ENCODE measurements at regions not wholly inside any gene's neighbourhood (a gene's known extent, or its start where the extent isn't known, plus 50 kb on each side); places are given as distances from the start of the nearest gene placed in this dataset.

DNA sequence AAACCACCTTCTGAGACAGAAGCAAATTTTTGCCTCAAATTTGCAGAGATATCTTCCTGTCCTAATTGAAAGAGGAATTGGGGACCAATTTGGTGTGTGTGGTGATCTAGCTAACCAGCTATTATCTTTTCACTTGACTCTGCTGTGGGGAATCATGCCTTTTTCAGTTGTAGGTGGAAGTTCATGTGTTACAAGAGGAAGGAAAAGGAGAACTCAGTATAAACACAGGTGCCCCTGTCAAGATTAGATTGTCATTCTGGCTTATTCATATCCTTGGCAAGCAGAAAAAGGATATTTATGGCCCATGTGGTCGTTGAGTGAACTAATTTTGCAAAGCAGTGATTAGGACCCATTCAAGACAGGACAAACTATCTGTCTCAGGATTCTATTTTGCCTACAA, 336.8 kb upstream of the SLC30A5 start:
- no peak for DNase-seq (ENCODE audit: low read depth)
- TF ChIP-seq, protein P1, sequence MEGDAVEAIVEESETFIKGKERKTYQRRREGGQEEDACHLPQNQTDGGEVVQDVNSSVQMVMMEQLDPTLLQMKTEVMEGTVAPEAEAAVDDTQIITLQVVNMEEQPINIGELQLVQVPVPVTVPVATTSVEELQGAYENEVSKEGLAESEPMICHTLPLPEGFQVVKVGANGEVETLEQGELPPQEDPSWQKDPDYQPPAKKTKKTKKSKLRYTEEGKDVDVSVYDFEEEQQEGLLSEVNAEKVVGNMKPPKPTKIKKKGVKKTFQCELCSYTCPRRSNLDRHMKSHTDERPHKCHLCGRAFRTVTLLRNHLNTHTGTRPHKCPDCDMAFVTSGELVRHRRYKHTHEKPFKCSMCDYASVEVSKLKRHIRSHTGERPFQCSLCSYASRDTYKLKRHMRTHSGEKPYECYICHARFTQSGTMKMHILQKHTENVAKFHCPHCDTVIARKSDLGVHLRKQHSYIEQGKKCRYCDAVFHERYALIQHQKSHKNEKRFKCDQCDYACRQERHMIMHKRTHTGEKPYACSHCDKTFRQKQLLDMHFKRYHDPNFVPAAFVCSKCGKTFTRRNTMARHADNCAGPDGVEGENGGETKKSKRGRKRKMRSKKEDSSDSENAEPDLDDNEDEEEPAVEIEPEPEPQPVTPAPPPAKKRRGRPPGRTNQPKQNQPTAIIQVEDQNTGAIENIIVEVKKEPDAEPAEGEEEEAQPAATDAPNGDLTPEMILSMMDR (IDR thresholded peaks at IDR 0.05; ENCODE audit: insufficient read depth, low read length): no peak
- H3K4me3 ChIP-seq (ENCODE audit: low read depth, low read length): no peak overlapping the region

DNA sequence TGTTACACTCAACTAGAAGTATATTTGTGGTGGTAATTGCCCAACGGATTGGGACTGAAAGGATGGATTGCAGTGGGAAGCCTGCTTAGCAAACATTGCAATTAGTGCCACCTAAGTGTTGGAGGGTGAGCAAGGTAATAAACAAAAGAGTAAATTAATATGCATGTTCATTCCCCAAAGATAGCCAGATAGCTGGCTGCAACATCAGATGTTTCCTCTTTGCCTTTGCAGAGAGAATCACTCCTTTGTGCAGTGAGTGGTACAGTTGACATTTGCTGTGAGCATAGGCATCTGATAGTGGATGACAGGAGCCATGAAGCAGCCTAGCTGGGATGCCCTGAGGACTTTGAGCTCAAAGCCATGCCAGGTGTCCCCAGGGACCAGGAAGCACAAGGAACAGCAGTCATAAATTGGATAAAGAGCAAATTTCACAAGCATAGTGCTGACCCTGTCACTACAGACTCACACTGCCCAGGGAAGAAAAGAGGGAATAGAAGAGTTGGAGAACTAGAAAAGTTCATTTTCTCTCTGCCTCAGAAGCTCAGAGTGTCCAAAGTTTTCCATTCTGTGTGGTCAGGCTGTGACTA, 336.1 kb upstream of the SLC30A5 start:
- DNase-seq (ENCODE audit: low read depth): no peak
- TF ChIP-seq, protein P1 (IDR thresholded peaks at IDR 0.05; ENCODE audit: insufficient read depth, low read length): no peak
- H3K4me3 ChIP-seq (ENCODE audit: low read depth, low read length): no peak overlapping the region

DNA sequence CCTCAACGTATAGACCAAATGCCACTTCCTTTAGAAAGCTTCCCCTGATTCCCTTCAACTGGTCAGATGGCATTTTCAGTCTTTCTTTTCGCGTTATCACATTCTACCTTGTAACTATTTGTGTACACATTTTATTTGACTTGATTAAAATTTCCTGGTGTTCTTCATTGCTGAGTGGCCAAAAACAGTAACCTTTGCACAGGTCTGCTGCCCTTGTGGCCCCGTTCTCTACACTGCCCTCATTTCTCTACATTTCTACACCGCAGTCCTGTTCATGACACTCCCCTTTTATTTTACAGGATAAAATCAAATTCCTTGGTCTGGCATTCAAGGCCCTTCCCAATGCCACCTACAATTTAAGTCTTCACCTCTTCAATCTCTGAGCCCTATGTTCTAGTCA, 334.2 kb upstream of the SLC30A5 start:
- TF ChIP-seq, protein P1 (IDR thresholded peaks at IDR 0.05; ENCODE audit: insufficient read depth, low read length): no peak
- DNase-seq (ENCODE audit: low read depth): no peak
- H3K4me3 ChIP-seq (ENCODE audit: low read depth, low read length): no peak overlapping the region

DNA sequence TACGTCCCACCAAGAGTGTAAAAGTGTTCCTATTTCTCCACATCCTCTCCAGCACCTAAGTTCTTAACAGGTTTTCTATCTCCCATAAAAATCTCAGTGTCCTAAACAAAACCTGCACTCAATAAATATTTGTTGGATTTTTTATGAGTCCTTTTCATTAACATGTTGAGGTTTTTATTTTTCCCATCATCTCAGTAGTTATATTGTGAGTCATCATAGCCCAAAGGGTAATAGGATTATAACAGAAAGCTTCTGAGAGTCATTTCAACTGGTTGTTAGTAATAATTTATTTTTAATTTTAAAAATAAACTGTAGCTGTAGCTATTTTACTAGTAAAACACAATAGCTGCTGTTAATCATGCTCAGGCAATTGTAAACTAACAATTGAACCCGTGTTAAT, 331.6 kb upstream of the SLC30A5 start:
- H3K4me3 ChIP-seq (ENCODE audit: low read depth, low read length): no peak overlapping the region
- TF ChIP-seq, protein P1 (IDR thresholded peaks at IDR 0.05; ENCODE audit: insufficient read depth, low read length): no peak
- no peak for DNase-seq (ENCODE audit: low read depth)

DNA sequence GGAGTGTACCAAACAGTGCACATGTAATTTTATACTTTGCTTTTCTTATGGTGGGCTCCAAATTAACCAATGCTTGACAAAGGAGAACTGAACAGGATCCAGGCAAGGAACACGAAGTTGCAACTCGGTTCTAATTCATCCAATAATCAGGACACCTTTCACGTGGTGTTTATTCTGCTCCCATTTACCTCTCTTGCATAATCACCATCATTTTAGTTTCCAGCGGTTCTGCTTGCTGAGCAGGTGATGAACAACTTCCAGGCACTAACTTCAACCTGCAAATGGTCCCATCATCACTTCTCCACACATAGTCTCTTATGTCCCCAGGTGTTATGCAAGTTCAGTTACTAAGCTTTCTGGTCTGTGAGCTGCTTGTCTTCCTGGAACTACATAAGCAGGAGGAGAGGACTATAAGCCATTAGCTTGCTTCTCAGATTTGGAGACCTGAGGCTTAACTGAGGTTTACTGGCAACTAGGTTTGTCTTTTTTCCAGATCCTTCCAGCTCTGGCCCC, 326.8 kb upstream of the SLC30A5 start:
- DNase-seq (ENCODE audit: low read depth): no peak
- H3K4me3 ChIP-seq (ENCODE audit: low read depth, low read length): no peak overlapping the region
- TF ChIP-seq, protein P1 (IDR thresholded peaks at IDR 0.05; ENCODE audit: insufficient read depth, low read length): no peak

DNA sequence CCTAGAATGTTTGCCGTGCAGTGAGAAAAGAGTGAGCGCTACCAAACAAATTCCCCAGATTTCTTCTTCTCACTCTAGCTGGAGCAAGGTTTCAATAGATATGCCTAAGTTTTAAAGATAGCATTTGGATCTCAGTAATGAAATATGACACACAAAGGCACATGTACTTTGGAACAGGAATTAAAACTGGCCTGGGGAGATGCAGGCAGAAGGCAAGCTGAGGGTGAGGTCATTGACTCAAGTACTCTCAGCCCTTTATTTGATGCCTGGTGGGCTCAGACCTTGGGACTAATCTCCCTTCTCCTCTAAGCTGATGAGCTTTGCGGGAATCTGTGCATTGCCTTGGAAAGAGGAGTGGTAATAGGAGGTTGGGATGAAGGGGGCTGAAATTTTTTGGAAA, 323.3 kb upstream of the SLC30A5 start:
- H3K4me3 ChIP-seq (ENCODE audit: low read depth, low read length): no peak overlapping the region
- DNase-seq (ENCODE audit: low read depth): no peak
- TF ChIP-seq, protein P1 (IDR thresholded peaks at IDR 0.05; ENCODE audit: insufficient read depth, low read length): no peak

DNA sequence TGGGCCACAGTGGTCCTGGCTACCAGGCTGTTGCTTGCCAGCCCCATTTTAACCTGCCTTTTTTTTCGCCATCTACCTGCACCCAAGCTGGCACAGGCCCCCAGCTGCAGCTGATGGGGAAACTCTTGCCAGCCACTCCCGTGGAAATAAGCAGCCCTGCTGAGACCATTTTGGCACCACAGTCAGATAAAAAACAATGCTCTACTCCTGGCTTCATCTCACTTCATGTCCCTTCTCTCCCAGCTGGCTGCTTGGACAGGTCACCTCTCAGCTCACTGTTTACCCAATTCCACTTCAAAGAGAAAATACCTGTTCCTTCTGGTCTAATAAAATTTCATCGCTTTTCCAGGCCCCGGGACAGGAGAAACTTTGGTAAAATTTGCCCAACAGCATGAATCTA, 322.6 kb upstream of the SLC30A5 start:
- no peak overlapping the region for H3K4me3 ChIP-seq (ENCODE audit: low read depth, low read length)
- DNase-seq (ENCODE audit: low read depth): no peak

More for the DNA sequence above, 322.6 kb upstream of the SLC30A5 start:
- TF ChIP-seq, protein P1 (IDR thresholded peaks at IDR 0.05; ENCODE audit: insufficient read depth, low read length): no peak

Measured in fibroblast of the aortic adventitia (primary cell).